A549 (cell line): ENCODE measurements at regions not wholly inside any gene's neighbourhood (a gene's known extent, or its start where the extent isn't known, plus 50 kb on each side); places are given as distances from the start of the nearest gene placed in this dataset.

Experiments used
- ATAC-seq, 2 experiments: fragments of 200-7000 bp in 1 of 2; fragments of >200 bp in 1 of 2; cut with Nextera tagmentation in 1 of 2; cut with Tn5 transposase in 1 of 2; 3 replicates each; pipeline versions ENCODE4 v1.8.0 to v1.9.1; 2018 to 2020; ENCODE audit warnings: mild to moderate bottlenecking in 1 of 2, moderate library complexity in 1 of 2
- CTCF ChIA-PET: fragments of 300-600 bp; sonication (Branson Sonifier 250); formaldehyde crosslinking; extraction: SDS; loops from one replicate; lab custom pipeline; 2021; ENCODE audit warnings: antibody characterized with exemption, inconsistent platforms; lab: Yijun Ruan, JAX
- POLR2A ChIA-PET: fragments of 350-600 bp; formaldehyde crosslinking; extraction: SDS; loops from one replicate; lab custom pipeline; 2021; ENCODE audit warnings: antibody characterized with exemption, inconsistent platforms; lab: Yijun Ruan, JAX
- DNase-seq, 2 experiments: peaks; one replicate each; pipeline versions ENCODE4 v3.0.0 to v3.0.0-alpha.2; 2011 to 2016; ENCODE audit warnings: low read depth in 1 of 2, low spot score in 1 of 2
- FAIRE-seq: peaks from 2 replicates; lab custom pipeline; 2011; peaks lifted over from hg19 to GRCh38; lab: Jason Lieb, UNC
- H3K27ac ChIP-seq, 2 experiments: fragments of >200 bp; sonication (Bioruptor Twin); formaldehyde crosslinking; 3 replicates each; pipeline ENCODE4 v1.5.1; 2016 to 2017
- H3K4me1 ChIP-seq: fragments of >200 bp; sonication (Bioruptor Twin); formaldehyde crosslinking; 3 replicates; pipeline ENCODE4 v1.6.1; 2016
- H3K4me2 ChIP-seq: fragments of >200 bp; sonication (Bioruptor Twin); formaldehyde crosslinking; 3 replicates; pipeline ENCODE4 v1.6.1; 2016
- H3K4me3 ChIP-seq: fragments of >200 bp; sonication (Bioruptor Twin); formaldehyde crosslinking; 3 replicates; pipeline ENCODE4 v1.5.1; 2016
- H3K9me3 ChIP-seq: fragments of >200 bp; sonication (Bioruptor Twin); formaldehyde crosslinking; 3 replicates; pipeline ENCODE4 v1.6.1; 2016
- CBX8 ChIP-seq: fragments of 200-600 bp; sonication (generic); IDR thresholded peaks from 2 replicates; pipeline ENCODE4 v1.6.1; 2016
- CEBPB ChIP-seq, 2 experiments: fragments of >200 bp in 1 of 2; sonication (Bioruptor Twin) in 1 of 2; formaldehyde crosslinking in 1 of 2; IDR thresholded peaks; 2 replicates each; pipeline ENCODE4 v1.6.1; 2012 to 2016
- EHF ChIP-seq: fragments of 250-450 bp; sonication (Bioruptor Pico); IDR thresholded peaks from 2 replicates; pipeline ENCODE4 v1.5.0; 2020; ENCODE audit warnings: mild to moderate bottlenecking
- EHMT2 ChIP-seq: fragments of 200-600 bp; sonication (generic); IDR thresholded peaks from 2 replicates; pipeline ENCODE4 v1.6.1; 2016; ENCODE audit warnings: antibody characterized with exemption, low read depth, mild to moderate bottlenecking, moderate library complexity
- GATA3 ChIP-seq: IDR thresholded peaks from 2 replicates; pipeline ENCODE4 v1.6.1; 2012; ENCODE audit warnings: borderline replicate concordance
- HDAC2 ChIP-seq: fragments of 200-600 bp; sonication (generic); IDR thresholded peaks from 2 replicates; pipeline ENCODE4 v1.6.1; 2016
- JUNB ChIP-seq: fragments of >200 bp; sonication (Bioruptor Twin); formaldehyde crosslinking; IDR thresholded peaks from 2 replicates; pipeline ENCODE4 v1.6.1; 2016
- MAFK ChIP-seq: fragments of 450-650 bp; IDR thresholded peaks from 2 replicates; pipeline ENCODE4 v1.6.1; 2014; ENCODE audit not compliant: partially characterized antibody
- MAZ ChIP-seq: fragments of 150-350 bp; IDR thresholded peaks from 2 replicates; pipeline ENCODE4 v1.6.1; 2014; ENCODE audit warnings: antibody characterized with exemption, low read depth, low read length, borderline replicate concordance
- MYC ChIP-seq: IDR thresholded peaks from 2 replicates; pipeline ENCODE4 v1.6.1; 2012; ENCODE audit warnings: mild to moderate bottlenecking, inconsistent platforms, low read length, improper control_type of control experiment, borderline replicate concordance
- RARB ChIP-seq: fragments of 250-450 bp; sonication (Bioruptor Pico); IDR thresholded peaks from 2 replicates; pipeline ENCODE4 v1.8.0; 2021; ENCODE audit warnings: mild to moderate bottlenecking, moderate library complexity
- RCOR1 ChIP-seq: fragments of 150-350 bp; IDR thresholded peaks from 2 replicates; pipeline ENCODE4 v1.6.1; 2014; ENCODE audit warnings: antibody characterized with exemption, low read length, low read depth
- TP53 ChIP-seq: fragments of 250-450 bp; sonication (Bioruptor Pico); IDR thresholded peaks from 2 replicates; pipeline ENCODE4 v1.5.0; 2021; ENCODE audit warnings: mild to moderate bottlenecking, moderate library complexity
- ZC3H11A ChIP-seq: fragments of 450-650 bp; IDR thresholded peaks from 2 replicates; pipeline ENCODE4 v1.6.1; 2014; ENCODE audit warnings: antibody characterized with exemption, mild to moderate bottlenecking
- WGBS: methylation state at CpG from one replicate; pipeline ENCODE4 v1.1.6; 2017; ENCODE audit errors: missing lambda C conversion rate; 5-methylcytosine and 5-hydroxymethylcytosine counted together
- TF ChIP-seq, protein P1 (sequence below): fragments of 200-600 bp; sonication (generic); IDR thresholded peaks from 2 replicates; pipeline ENCODE4 v1.6.1; 2016; ENCODE audit warnings: antibody characterized with exemption, mild to moderate bottlenecking, moderate library complexity
- TF ChIP-seq, protein P2 (sequence below): fragments of >200 bp; sonication (Bioruptor Twin); formaldehyde crosslinking; IDR thresholded peaks from 3 replicates; pipeline ENCODE4 v1.6.1; 2016
- TF ChIP-seq, protein P3 (sequence below): fragments of 250-450 bp; sonication (Bioruptor Pico); IDR thresholded peaks from 2 replicates; pipeline ENCODE4 v1.5.0; 2021; ENCODE audit warnings: mild to moderate bottlenecking, moderate library complexity, borderline replicate concordance
- TF ChIP-seq, protein P4 (sequence below): IDR thresholded peaks from 2 replicates; pipeline ENCODE4 v1.6.1; 2012; ENCODE audit warnings: low read depth, borderline replicate concordance
- TF ChIP-seq, protein P5 (sequence below): fragments of >200 bp; sonication (Bioruptor Twin); formaldehyde crosslinking; IDR thresholded peaks from 3 replicates; pipeline ENCODE4 v1.5.1; 2016
- TF ChIP-seq, protein P6 (sequence below): IDR thresholded peaks from 2 replicates; pipeline ENCODE4 v1.6.1; 2012

DNA sequence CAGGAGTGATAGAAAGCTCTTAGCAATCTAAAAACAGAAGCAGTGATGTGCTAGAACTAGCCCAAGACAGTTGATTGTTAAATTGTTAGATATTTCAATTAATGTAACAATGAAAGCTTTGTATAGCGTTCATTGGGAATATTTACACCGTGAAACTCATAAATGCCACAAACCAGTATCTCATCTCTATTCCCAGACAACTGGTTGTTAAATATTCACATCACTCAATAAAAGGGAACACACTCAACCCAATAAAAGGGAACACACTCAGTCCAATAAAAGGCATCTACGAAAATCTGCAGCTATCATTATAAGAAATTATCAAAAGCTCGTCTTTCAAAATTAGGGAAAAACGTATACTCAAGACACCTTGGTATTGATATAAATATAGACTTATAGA is 270.9 kb downstream of the CYLC2 start (continued):
- TF ChIP-seq, protein P1, sequence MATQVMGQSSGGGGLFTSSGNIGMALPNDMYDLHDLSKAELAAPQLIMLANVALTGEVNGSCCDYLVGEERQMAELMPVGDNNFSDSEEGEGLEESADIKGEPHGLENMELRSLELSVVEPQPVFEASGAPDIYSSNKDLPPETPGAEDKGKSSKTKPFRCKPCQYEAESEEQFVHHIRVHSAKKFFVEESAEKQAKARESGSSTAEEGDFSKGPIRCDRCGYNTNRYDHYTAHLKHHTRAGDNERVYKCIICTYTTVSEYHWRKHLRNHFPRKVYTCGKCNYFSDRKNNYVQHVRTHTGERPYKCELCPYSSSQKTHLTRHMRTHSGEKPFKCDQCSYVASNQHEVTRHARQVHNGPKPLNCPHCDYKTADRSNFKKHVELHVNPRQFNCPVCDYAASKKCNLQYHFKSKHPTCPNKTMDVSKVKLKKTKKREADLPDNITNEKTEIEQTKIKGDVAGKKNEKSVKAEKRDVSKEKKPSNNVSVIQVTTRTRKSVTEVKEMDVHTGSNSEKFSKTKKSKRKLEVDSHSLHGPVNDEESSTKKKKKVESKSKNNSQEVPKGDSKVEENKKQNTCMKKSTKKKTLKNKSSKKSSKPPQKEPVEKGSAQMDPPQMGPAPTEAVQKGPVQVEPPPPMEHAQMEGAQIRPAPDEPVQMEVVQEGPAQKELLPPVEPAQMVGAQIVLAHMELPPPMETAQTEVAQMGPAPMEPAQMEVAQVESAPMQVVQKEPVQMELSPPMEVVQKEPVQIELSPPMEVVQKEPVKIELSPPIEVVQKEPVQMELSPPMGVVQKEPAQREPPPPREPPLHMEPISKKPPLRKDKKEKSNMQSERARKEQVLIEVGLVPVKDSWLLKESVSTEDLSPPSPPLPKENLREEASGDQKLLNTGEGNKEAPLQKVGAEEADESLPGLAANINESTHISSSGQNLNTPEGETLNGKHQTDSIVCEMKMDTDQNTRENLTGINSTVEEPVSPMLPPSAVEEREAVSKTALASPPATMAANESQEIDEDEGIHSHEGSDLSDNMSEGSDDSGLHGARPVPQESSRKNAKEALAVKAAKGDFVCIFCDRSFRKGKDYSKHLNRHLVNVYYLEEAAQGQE: no peak
- TF ChIP-seq GATA3: no peak
- TF ChIP-seq, protein P2, sequence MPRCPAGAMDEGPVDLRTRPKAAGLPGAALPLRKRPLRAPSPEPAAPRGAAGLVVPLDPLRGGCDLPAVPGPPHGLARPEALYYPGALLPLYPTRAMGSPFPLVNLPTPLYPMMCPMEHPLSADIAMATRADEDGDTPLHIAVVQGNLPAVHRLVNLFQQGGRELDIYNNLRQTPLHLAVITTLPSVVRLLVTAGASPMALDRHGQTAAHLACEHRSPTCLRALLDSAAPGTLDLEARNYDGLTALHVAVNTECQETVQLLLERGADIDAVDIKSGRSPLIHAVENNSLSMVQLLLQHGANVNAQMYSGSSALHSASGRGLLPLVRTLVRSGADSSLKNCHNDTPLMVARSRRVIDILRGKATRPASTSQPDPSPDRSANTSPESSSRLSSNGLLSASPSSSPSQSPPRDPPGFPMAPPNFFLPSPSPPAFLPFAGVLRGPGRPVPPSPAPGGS: no peak

DNA sequence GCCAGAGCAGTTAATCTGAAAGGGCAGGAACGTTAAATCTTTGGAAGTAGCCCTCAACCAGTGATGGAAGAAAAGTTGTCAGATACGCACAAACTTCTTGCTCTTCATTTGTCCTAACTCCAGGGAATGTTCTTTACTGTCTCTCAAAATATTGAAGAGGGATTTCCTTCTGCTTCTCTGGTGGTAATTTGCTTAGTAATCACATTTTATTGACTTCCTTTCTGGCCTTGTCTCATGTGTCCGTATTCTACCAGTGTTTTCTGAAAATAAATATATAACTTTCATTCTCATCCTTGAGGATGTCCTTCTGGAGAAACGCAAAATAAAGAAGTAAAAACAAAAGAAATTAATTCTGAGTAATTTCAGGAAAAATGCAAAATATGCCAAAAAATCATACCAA is 282.1 kb downstream of the CYLC2 start:
- Histone ChIP-seq H3K4me2 (no peak overlapping the region), H3K4me3 (no peak overlapping the region), H3K9me3 (no peaks in the 10 kb centered on the region), H3K4me1 (no peaks in the 10 kb centered on the region), H3K27ac (no peak overlapping the region)
- TF ChIP-seq CBX8: no peak
- TF ChIP-seq MAFK: peak; percentile 81
- 26% methylated on average over 4 of the region's 4 CpGs for WGBS
- POLR2A ChIA-PET: no interaction called here
- DNase-seq: no peak
- no peak for FAIRE-seq
- CTCF ChIA-PET: no interaction called here
- ATAC-seq: no peak

DNA sequence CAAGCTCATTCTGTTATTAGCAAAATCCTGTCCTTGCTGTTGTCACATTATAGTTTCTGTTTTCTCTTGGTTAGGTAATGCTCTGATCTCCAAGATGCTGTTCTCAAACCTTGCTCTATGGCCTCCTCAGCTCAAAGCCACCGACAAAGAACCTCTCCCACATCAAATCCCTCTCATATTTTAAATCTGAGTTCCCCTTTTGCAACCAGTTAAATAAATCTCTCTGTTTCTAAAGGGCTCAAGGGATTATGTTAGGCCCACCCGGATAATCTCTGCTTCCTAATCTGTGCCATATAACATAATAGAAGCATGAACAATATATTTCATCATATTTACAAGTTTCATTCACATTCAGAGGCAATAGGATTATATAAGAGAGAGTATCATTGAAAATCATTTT is 286.0 kb downstream of the CYLC2 start:
- ChIA-PET CTCF (no interaction called here), POLR2A (no interaction called here)
- TF ChIP-seq RARB (CRISPR knock-in tag) (no peak), MYC (no peak), CEBPB (IDR thresholded peaks at IDR 0.05) (no peak), TP53 (no peak), JUNB (no peak), HDAC2 (no peak)
- TF ChIP-seq, protein P3, sequence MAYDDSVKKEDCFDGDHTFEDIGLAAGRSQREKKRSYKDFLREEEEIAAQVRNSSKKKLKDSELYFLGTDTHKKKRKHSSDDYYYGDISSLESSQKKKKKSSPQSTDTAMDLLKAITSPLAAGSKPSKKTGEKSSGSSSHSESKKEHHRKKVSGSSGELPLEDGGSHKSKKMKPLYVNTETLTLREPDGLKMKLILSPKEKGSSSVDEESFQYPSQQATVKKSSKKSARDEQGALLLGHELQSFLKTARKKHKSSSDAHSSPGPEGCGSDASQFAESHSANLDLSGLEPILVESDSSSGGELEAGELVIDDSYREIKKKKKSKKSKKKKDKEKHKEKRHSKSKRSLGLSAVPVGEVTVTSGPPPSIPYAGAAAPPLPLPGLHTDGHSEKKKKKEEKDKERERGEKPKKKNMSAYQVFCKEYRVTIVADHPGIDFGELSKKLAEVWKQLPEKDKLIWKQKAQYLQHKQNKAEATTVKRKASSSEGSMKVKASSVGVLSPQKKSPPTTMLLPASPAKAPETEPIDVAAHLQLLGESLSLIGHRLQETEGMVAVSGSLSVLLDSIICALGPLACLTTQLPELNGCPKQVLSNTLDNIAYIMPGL (CRISPR knock-in tag): no peak
- FAIRE-seq: no peak
- no peak for ATAC-seq
- no peaks in the 10 kb centered on the region for H3K4me1 ChIP-seq
- H3K27ac ChIP-seq: no peak overlapping the region
- H3K4me2 ChIP-seq: no peak overlapping the region
- no peak overlapping the region for H3K4me3 ChIP-seq
- no peak for DNase-seq
- H3K9me3 ChIP-seq: no peaks in the 10 kb centered on the region
- 11% methylated on average over 2 of the region's 2 CpGs for WGBS

DNA sequence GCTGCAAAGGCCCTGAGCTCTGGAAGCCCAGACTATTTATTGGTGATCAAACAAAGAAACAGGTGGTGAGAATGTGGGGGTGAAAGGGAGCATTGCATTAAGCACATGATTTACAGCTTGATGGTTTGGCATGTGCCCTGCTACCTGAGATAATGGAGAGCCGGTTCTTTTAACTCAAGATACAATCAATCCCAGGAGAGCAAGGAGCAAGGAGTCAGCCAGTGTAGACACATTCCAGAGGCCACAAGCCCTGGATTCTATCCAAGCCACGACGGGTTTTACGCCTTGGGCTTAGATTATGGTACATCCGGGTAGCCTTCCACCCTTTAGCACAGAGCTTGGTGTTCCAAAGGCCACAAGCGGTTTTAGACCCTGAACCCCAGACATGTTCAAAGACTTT is 292.2 kb downstream of the CYLC2 start:
- Histone ChIP-seq H3K9me3 (no peaks in the 10 kb centered on the region), H3K4me3 (no peak overlapping the region), H3K4me1 (no peaks in the 10 kb centered on the region), H3K4me2 (no peak overlapping the region), H3K27ac (no peak overlapping the region)
- DNase-seq: no peak
- no peak for ATAC-seq
- 39% methylated on average over 6 of the region's 6 CpGs for WGBS
- ChIA-PET POLR2A (no interaction called here), CTCF (no interaction called here)
- FAIRE-seq: no peak
- TF ChIP-seq EHMT2 (no peak), ZC3H11A (no peak), MAZ (no peak), CBX8 (no peak), EHF (CRISPR knock-in tag) (no peak), CEBPB (IDR thresholded peaks at IDR 0.05) (no peak), RCOR1 (no peak)
- TF ChIP-seq, protein P4, sequence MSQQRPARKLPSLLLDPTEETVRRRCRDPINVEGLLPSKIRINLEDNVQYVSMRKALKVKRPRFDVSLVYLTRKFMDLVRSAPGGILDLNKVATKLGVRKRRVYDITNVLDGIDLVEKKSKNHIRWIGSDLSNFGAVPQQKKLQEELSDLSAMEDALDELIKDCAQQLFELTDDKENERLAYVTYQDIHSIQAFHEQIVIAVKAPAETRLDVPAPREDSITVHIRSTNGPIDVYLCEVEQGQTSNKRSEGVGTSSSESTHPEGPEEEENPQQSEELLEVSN: no peak
- TF ChIP-seq, protein P5, sequence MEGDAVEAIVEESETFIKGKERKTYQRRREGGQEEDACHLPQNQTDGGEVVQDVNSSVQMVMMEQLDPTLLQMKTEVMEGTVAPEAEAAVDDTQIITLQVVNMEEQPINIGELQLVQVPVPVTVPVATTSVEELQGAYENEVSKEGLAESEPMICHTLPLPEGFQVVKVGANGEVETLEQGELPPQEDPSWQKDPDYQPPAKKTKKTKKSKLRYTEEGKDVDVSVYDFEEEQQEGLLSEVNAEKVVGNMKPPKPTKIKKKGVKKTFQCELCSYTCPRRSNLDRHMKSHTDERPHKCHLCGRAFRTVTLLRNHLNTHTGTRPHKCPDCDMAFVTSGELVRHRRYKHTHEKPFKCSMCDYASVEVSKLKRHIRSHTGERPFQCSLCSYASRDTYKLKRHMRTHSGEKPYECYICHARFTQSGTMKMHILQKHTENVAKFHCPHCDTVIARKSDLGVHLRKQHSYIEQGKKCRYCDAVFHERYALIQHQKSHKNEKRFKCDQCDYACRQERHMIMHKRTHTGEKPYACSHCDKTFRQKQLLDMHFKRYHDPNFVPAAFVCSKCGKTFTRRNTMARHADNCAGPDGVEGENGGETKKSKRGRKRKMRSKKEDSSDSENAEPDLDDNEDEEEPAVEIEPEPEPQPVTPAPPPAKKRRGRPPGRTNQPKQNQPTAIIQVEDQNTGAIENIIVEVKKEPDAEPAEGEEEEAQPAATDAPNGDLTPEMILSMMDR: no peak
- TF ChIP-seq, protein P1: no peak
- TF ChIP-seq, protein P6, sequence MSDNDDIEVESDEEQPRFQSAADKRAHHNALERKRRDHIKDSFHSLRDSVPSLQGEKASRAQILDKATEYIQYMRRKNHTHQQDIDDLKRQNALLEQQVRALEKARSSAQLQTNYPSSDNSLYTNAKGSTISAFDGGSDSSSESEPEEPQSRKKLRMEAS: no peak
